Activated CD8-positive, alpha-beta T cell treated with anti-CD3 and anti-CD28 coated beads for 36 hours (primary cell): ENCODE measurements at regions not wholly inside any gene's neighbourhood (a gene's known extent, or its start where the extent isn't known, plus 50 kb on each side); places are given as distances from the start of the nearest gene placed in this dataset.

ENCODE experiments used
- ATAC-seq: fragments of 200-7000 bp; cut with Tn5 transposase; one replicate; pipeline ENCODE4 v1.10.0; 2021; ENCODE audit warnings: mild to moderate bottlenecking, moderate library complexity
- CTCF ChIA-PET: fragments of 350-600 bp; sonication (Branson Sonifier 250); formaldehyde crosslinking; loops from one replicate; lab custom pipeline; 2021; ENCODE audit warnings: antibody characterized with exemption; lab: Charles Lee
- POLR2A ChIA-PET: fragments of 350-600 bp; sonication (Branson Sonifier 250); formaldehyde crosslinking; loops from one replicate; lab custom pipeline; 2021; ENCODE audit warnings: antibody characterized with exemption; lab: Charles Lee
- DNase-seq: peaks from one replicate; pipeline ENCODE4 v3.0.0-alpha.2; 2020
- H3K27ac Mint-ChIP-seq: one replicate; pipeline ENCODE4 v1.8.0; 2021; ENCODE audit warnings: mild to moderate bottlenecking, mixed read lengths
- H3K27me3 Mint-ChIP-seq: one replicate; pipeline ENCODE4 v1.8.0; 2021; ENCODE audit warnings: mixed read lengths
- H3K36me3 Mint-ChIP-seq: one replicate; pipeline ENCODE4 v1.8.0; 2021; ENCODE audit warnings: low read depth, mixed read lengths
- H3K4me1 Mint-ChIP-seq: one replicate; pipeline ENCODE4 v1.8.0; 2021; ENCODE audit warnings: low read depth, mixed read lengths
- H3K4me3 Mint-ChIP-seq: one replicate; pipeline ENCODE4 v1.8.0; 2021; ENCODE audit warnings: mild to moderate bottlenecking, moderate library complexity, mixed read lengths
- H3K9me3 Mint-ChIP-seq: one replicate; pipeline ENCODE4 v1.8.0; 2021; ENCODE audit warnings: mixed read lengths
- CTCF ChIP-seq: fragments of 200-600 bp; IDR thresholded peaks from one replicate; pipeline ENCODE4 v1.8.0; 2022; ENCODE audit warnings: antibody characterized with exemption, mild to moderate bottlenecking
- intact Hi-C: fragments of 100-400 bp; cut with micrococcal nuclease; formaldehyde crosslinking; loops from one replicate; pipeline ENCODE4 v1.10.0; 2022

- DNase-seq: no peak
- Mint-ChIP-seq H3K4me3 (no peak overlapping the region), H3K4me1 (no peaks in the 10 kb centered on the region), H3K27ac (no peak overlapping the region), H3K9me3 (peaks cover 10% of the 10 kb centered on the region), H3K36me3 (no peaks in the 10 kb centered on the region), H3K27me3 (no peaks in the 10 kb centered on the region)
- TF ChIP-seq CTCF: no peak
- CTCF ChIA-PET: interaction anchor here (1.2 kb wide), 1 partner anchor 27 kb away, joined by 3 read pairs; no protein-coding TSS in a partner anchor
- intact Hi-C loops: no loop called here
- no peak for ATAC-seq
- POLR2A ChIA-PET: no interaction called here
These were observed 191.8 kb upstream of the PLXNC1 start for GRCh38 chr12:93956551-93956950.

GRCh38 chr12:93957168-93957567 lies 191.2 kb upstream of the PLXNC1 start:
- ChIA-PET CTCF (interaction anchor here (1.2 kb wide), 1 partner anchor 26 kb away, joined by 3 read pairs; no protein-coding TSS in a partner anchor), POLR2A (no interaction called here)
- no peak for ATAC-seq
- no peak for DNase-seq
- Mint-ChIP-seq H3K27ac (no peak overlapping the region), H3K27me3 (no peaks in the 10 kb centered on the region), H3K4me1 (no peaks in the 10 kb centered on the region), H3K9me3 (peaks cover 10% of the 10 kb centered on the region), H3K4me3 (no peak overlapping the region), H3K36me3 (no peaks in the 10 kb centered on the region)
- intact Hi-C loops: no loop called here
- no peak for TF ChIP-seq CTCF

- Mint-ChIP-seq H3K36me3 (no peaks in the 10 kb centered on the region), H3K4me3 (no peak overlapping the region), H3K4me1 (no peaks in the 10 kb centered on the region), H3K27ac (no peak overlapping the region), H3K9me3 (peaks cover 11% of the 10 kb centered on the region), H3K27me3 (no peaks in the 10 kb centered on the region)
- ChIA-PET POLR2A (no interaction called here), CTCF (interaction anchor here (1.2 kb wide), 1 partner anchor 25 kb away, joined by 3 read pairs; no protein-coding TSS in a partner anchor)
- intact Hi-C loops: no loop called here
- no peak for ATAC-seq
- TF ChIP-seq CTCF: no peak
- no peak for DNase-seq
These were observed 190.5 kb upstream of the PLXNC1 start for GRCh38 chr12:93957870-93958269.

- POLR2A ChIA-PET: no interaction called here
- Mint-ChIP-seq H3K4me3 (no peak overlapping the region), H3K36me3 (no peaks in the 10 kb centered on the region), H3K9me3 (peaks cover 11% of the 10 kb centered on the region), H3K4me1 (no peaks in the 10 kb centered on the region), H3K27ac (no peak overlapping the region), H3K27me3 (no peaks in the 10 kb centered on the region)
- CTCF ChIA-PET: no interaction called here
- no peak for DNase-seq
- ATAC-seq: no peak
- intact Hi-C loops: no loop called here
- no peak for TF ChIP-seq CTCF
These were observed 188.7 kb upstream of the PLXNC1 start for GRCh38 chr12:93959657-93960056.

- DNase-seq: no peak
- intact Hi-C loops: no loop called here
- ATAC-seq: no peak
- Mint-ChIP-seq H3K4me3 (no peak overlapping the region), H3K27me3 (no peaks in the 10 kb centered on the region), H3K27ac (no peak overlapping the region), H3K4me1 (no peaks in the 10 kb centered on the region), H3K36me3 (no peaks in the 10 kb centered on the region), H3K9me3 (peaks cover 10% of the 10 kb centered on the region)
- ChIA-PET CTCF (no interaction called here), POLR2A (no interaction called here)
- no peak for TF ChIP-seq CTCF
These were observed 187.9 kb upstream of the PLXNC1 start for GRCh38 chr12:93960521-93960920.
